ENCODE measurements at regions not wholly inside any gene's neighbourhood (a gene's known extent, or its start where the extent isn't known, plus 50 kb on each side); places are given as distances from the start of the nearest gene placed in this dataset.

DNA sequence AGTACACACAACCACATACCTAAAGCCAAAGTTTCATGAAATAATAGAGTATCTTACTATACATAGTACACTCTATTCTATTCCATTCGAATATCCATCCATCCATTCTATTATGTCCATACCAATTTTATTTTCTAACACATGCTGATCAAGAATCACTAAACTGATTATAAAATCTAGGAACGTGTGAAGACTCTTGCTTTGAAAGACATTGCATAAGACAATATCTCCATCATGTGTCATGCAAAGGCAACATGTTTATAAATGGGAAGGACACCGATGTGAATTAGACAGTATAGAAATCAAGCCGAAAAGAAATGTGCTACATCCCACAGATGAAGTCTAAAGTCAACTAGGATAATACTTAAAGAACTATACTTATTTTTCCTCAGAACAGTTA is 1561.5 kb upstream of the TENM4 start:
- H3K79me2 ChIP-seq (ENCODE audit: insufficient read depth, low read length): no peaks in the 10 kb centered on the region
- no peaks in the 10 kb centered on the region for H3K27me3 ChIP-seq (ENCODE audit: insufficient read depth, low read length)
- H3K9me3 ChIP-seq (ENCODE audit: low read length): no peaks in the 10 kb centered on the region
- H3K36me3 ChIP-seq (ENCODE audit: insufficient read depth, low read length): no peaks in the 10 kb centered on the region
- no peak overlapping the region for H2AFZ ChIP-seq (ENCODE audit: low read length)
- H3K4me3 ChIP-seq (ENCODE audit: low read depth, low read length, poor library complexity, severe bottlenecking): no peak overlapping the region
- H3K4me1 ChIP-seq (ENCODE audit: insufficient read depth, low read length, severe bottlenecking): no peaks in the 10 kb centered on the region
- no peaks in the 10 kb centered on the region for H3K9me2 ChIP-seq (ENCODE audit: low read depth, low read length)
- TF ChIP-seq, protein P1, sequence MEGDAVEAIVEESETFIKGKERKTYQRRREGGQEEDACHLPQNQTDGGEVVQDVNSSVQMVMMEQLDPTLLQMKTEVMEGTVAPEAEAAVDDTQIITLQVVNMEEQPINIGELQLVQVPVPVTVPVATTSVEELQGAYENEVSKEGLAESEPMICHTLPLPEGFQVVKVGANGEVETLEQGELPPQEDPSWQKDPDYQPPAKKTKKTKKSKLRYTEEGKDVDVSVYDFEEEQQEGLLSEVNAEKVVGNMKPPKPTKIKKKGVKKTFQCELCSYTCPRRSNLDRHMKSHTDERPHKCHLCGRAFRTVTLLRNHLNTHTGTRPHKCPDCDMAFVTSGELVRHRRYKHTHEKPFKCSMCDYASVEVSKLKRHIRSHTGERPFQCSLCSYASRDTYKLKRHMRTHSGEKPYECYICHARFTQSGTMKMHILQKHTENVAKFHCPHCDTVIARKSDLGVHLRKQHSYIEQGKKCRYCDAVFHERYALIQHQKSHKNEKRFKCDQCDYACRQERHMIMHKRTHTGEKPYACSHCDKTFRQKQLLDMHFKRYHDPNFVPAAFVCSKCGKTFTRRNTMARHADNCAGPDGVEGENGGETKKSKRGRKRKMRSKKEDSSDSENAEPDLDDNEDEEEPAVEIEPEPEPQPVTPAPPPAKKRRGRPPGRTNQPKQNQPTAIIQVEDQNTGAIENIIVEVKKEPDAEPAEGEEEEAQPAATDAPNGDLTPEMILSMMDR (IDR thresholded peaks at IDR 0.05; ENCODE audit: low read length): no peak
- no peak for TF ChIP-seq EZH2 (IDR thresholded peaks at IDR 0.05; ENCODE audit: borderline replicate concordance, low read length)
- no peaks in the 10 kb centered on the region for H3F3A ChIP-seq (ENCODE audit: insufficient read depth, low read length)
- no peaks in the 10 kb centered on the region for H4K20me1 ChIP-seq (ENCODE audit: insufficient read depth, low read length)
- no peak overlapping the region for H3K9ac ChIP-seq (ENCODE audit: low read length)
- no peak overlapping the region for H3K27ac ChIP-seq (ENCODE audit: low read depth, low read length, poor library complexity, severe bottlenecking)
- H3K4me2 ChIP-seq (ENCODE audit: low read length): no peak overlapping the region

DNA sequence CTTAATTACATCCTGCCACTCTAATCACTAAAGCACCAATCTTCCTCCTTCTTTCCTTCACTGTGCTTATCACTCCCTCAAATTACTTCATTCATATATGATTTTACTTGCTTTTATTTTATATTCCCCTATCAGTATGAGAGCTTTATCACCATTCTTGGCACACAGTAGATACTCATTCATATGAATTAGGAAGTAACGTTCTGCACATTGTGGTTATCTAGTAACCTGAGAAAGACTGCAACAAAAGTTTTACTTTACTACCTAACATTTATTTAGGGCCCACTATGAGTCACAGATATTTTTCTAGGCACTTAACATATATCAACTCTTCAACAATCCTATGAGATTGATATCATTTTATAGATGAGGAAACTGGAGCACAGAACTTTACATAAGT is 1559.9 kb upstream of the TENM4 start:
- Histone ChIP-seq H3K27ac (ENCODE audit: low read depth, low read length, poor library complexity, severe bottlenecking) (no peak overlapping the region), H3K9me2 (ENCODE audit: low read depth, low read length) (no peaks in the 10 kb centered on the region), H3K9ac (ENCODE audit: low read length) (no peak overlapping the region), H3F3A (ENCODE audit: insufficient read depth, low read length) (no peaks in the 10 kb centered on the region), H3K4me3 (ENCODE audit: low read depth, low read length, poor library complexity, severe bottlenecking) (no peak overlapping the region), H3K79me2 (ENCODE audit: insufficient read depth, low read length) (no peaks in the 10 kb centered on the region), H2AFZ (ENCODE audit: low read length) (no peak overlapping the region), H3K36me3 (ENCODE audit: insufficient read depth, low read length) (no peaks in the 10 kb centered on the region), H4K20me1 (ENCODE audit: insufficient read depth, low read length) (no peaks in the 10 kb centered on the region), H3K4me1 (ENCODE audit: insufficient read depth, low read length, severe bottlenecking) (no peaks in the 10 kb centered on the region), H3K9me3 (ENCODE audit: low read length) (no peaks in the 10 kb centered on the region), H3K4me2 (ENCODE audit: low read length) (no peak overlapping the region), H3K27me3 (ENCODE audit: insufficient read depth, low read length) (no peaks in the 10 kb centered on the region)
- TF ChIP-seq, protein P1 (IDR thresholded peaks at IDR 0.05; ENCODE audit: low read length): no peak
- no peak for TF ChIP-seq EZH2 (IDR thresholded peaks at IDR 0.05; ENCODE audit: borderline replicate concordance, low read length)

DNA sequence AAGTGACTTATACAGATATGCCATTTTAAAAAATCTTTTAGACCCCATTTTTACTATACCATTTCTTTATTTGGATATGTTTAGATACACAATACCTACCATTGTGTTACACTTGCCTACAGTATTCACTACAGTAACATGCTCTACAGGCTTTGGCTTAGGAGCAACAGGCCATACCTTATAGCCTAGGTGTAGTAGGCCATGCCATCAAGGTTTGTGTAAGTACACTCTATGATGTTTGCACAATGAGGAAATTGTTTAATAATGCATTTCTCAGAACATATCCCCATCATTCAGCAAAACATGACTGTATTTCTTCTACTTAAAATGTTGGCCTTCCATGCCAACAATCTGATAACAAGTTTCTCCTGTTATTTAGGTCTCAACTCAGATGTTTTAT is 1559.5 kb upstream of the TENM4 start:
- no peak for TF ChIP-seq EZH2 (IDR thresholded peaks at IDR 0.05; ENCODE audit: borderline replicate concordance, low read length)
- TF ChIP-seq, protein P1 (IDR thresholded peaks at IDR 0.05; ENCODE audit: low read length): no peak

More for the DNA sequence above, 1559.5 kb upstream of the TENM4 start:
- Histone ChIP-seq H3K79me2 (ENCODE audit: insufficient read depth, low read length) (no peaks in the 10 kb centered on the region), H3K4me3 (ENCODE audit: low read depth, low read length, poor library complexity, severe bottlenecking) (no peak overlapping the region), H3F3A (ENCODE audit: insufficient read depth, low read length) (no peaks in the 10 kb centered on the region), H3K9ac (ENCODE audit: low read length) (no peak overlapping the region), H3K9me2 (ENCODE audit: low read depth, low read length) (no peaks in the 10 kb centered on the region), H3K36me3 (ENCODE audit: insufficient read depth, low read length) (no peaks in the 10 kb centered on the region), H4K20me1 (ENCODE audit: insufficient read depth, low read length) (no peaks in the 10 kb centered on the region), H3K27ac (ENCODE audit: low read depth, low read length, poor library complexity, severe bottlenecking) (no peak overlapping the region), H3K4me2 (ENCODE audit: low read length) (no peak overlapping the region), H3K4me1 (ENCODE audit: insufficient read depth, low read length, severe bottlenecking) (no peaks in the 10 kb centered on the region), H2AFZ (ENCODE audit: low read length) (no peak overlapping the region), H3K27me3 (ENCODE audit: insufficient read depth, low read length) (no peaks in the 10 kb centered on the region), H3K9me3 (ENCODE audit: low read length) (no peaks in the 10 kb centered on the region)

Data from OCI-LY1 (cell line).